ENCODE measurements at regions not wholly inside any gene's neighbourhood (a gene's known extent, or its start where the extent isn't known, plus 50 kb on each side); places are given as distances from the start of the nearest gene placed in this dataset.

- TF ChIP-seq CTCF (conservative IDR thresholded peaks at IDR 0.05; ENCODE audit: low read depth, low read length): no peak
- no peak for TF ChIP-seq EZH2 (IDR thresholded peaks at IDR 0.05; ENCODE audit: borderline replicate concordance, low read depth, low read length, poor library complexity, severe bottlenecking)
Measured at GRCh38 chr13:84238381-84238780, 356.1 kb upstream of the SLITRK1 start.
